Right cardiac atrium (tissue), 5 donors: ENCODE measurements at regions not wholly inside any gene's neighbourhood (a gene's known extent, or its start where the extent isn't known, plus 50 kb on each side); places are given as distances from the start of the nearest gene placed in this dataset.

Source experiments
- ATAC-seq, 2 donors: fragments of 200-7000 bp; cut with Tn5 transposase; one replicate each; pipeline versions ENCODE4 v1.8.0 to v1.9.1; 2020; ENCODE audit warnings: moderate library complexity in 2 of 2, mild to moderate bottlenecking in 1 of 2
- DNase-seq, 3 donors: peaks; one replicate each; pipeline ENCODE4 v3.0.0-alpha.2; 2020
- H3K27ac ChIP-seq: one replicate; pipeline ENCODE4 v1.5.1; 2013; ENCODE audit warnings: mild to moderate bottlenecking, low read length, control low read depth, moderate library complexity
- H3K27me3 ChIP-seq: one replicate; pipeline ENCODE4 v1.6.1; 2013; ENCODE audit not compliant: control insufficient read depth, insufficient read depth
- H3K4me1 ChIP-seq: one replicate; pipeline ENCODE4 v1.6.1; 2013; ENCODE audit warnings: low read length; ENCODE audit not compliant: control insufficient read depth, insufficient read depth
- H3K4me3 ChIP-seq: one replicate; pipeline ENCODE4 v1.5.1; 2013; ENCODE audit warnings: low read length, control low read depth
- H3K9me3 ChIP-seq: one replicate; pipeline ENCODE4 v1.6.1; 2013; ENCODE audit warnings: low read length; ENCODE audit not compliant: control insufficient read depth
- WGBS: extraction: QIAGEN DNeasy Blood & Tissue Kit; methylation state at CpG from one replicate; pipeline ENCODE4 v1.1.7; 2013; 5-methylcytosine and 5-hydroxymethylcytosine counted together
- intact Hi-C, 4 donors: fragments of 100-400 bp; cut with DNase I; formaldehyde crosslinking; loops; one replicate each; pipeline versions ENCODE4 v1.11.0 to v1.14.0; 2022 to 2023
- donor health status: healthy with polysubstance abuse.
- donor health status: DM: no; HTN: yes; CAD: no.
- donor health status: DM: no; HTN: no; CAD: no.
- donor health status: DM: no; HTN: yes; CAD: no; lungs with severe emphysema.
- donor health status: DM: yes; HTN: yes; CAD: no.

- H3K4me1 ChIP-seq: no peaks in the 10 kb centered on the region
- 62% methylated on average over 3 of the region's 3 CpGs for WGBS
- H3K4me3 ChIP-seq: no peak overlapping the region
- no peak for ATAC-seq
- no peak for DNase-seq
- intact Hi-C loops: no loop called here
- no peak overlapping the region for H3K27ac ChIP-seq
- H3K27me3 ChIP-seq: no peaks in the 10 kb centered on the region
- no peaks in the 10 kb centered on the region for H3K9me3 ChIP-seq
Measured at GRCh38 chr12:127941332-127941731, 325.6 kb upstream of the TMEM132C start.

DNA sequence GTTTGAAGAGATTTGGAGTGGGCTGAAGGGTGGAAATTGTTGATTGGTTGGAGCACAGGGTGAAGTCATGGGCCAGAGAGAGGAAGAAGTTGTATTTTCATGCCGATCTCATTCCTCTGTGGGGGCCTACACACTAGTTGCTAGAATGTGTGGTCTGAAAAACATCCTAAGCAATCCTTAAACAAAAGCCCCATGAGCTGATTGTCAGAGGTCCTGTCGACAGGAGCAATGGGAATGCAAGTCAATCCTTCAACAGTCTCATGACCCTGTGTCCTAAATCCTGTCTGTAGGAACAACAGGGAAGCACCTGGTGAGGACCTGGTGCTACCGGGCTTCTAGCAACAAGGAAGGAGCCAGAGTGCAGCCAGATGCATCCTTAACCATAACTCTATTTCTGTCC lies 324.0 kb upstream of the TMEM132C start:
- WGBS: 66% methylated on average over 3 of the region's 3 CpGs
- no peak overlapping the region for H3K27ac ChIP-seq
- ATAC-seq (no peak), DNase-seq (no peak)
- H3K9me3 ChIP-seq: no peaks in the 10 kb centered on the region
- no peak overlapping the region for H3K4me3 ChIP-seq
- H3K4me1 ChIP-seq: no peaks in the 10 kb centered on the region
- intact Hi-C loops: no loop called here
- H3K27me3 ChIP-seq: no peaks in the 10 kb centered on the region

DNA sequence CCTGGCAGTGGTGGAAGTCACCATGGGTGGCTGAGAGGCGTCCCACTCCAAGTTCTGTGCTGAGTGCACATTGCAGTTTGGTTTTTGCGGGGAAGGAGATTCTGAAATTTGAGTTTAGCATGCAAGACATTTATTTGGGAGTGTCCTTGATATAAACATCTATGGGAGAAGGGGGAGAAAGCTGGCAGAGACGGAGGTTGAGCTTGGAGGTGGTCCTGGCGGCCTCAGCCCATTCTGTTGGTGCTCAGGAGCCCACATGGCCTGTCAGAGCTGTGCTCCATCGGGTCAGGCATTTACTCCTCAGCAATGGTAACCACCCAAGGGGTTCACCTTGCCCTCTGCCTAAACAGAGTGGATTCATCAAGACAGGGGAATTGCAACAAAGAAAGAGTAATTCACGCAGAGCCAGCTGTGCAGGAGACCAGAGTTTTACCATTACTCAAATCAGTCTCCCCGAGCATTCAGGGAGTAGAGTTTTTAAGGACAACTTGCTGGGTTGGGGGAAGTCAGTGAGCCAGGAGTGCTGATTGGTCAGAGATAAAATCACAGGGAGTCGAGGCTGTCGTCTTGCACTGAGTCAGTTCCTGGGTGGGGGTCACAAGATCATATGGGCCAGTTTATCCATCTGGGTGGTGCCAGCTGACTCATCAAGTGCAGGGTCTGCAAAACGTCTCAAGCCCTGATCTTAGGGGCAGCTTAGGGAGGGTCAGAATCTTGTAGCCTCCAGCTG lies 323.3 kb upstream of the TMEM132C start:
- ATAC-seq (no peak), DNase-seq (no peak)
- Histone ChIP-seq H3K4me3 (no peak overlapping the region), H3K27me3 (no peaks in the 10 kb centered on the region), H3K27ac (no peak overlapping the region), H3K4me1 (no peaks in the 10 kb centered on the region), H3K9me3 (no peaks in the 10 kb centered on the region)
- intact Hi-C loops: no loop called here
- 61% methylated on average over 10 of the region's 10 CpGs for whole genome bisulfite sequencing

DNA sequence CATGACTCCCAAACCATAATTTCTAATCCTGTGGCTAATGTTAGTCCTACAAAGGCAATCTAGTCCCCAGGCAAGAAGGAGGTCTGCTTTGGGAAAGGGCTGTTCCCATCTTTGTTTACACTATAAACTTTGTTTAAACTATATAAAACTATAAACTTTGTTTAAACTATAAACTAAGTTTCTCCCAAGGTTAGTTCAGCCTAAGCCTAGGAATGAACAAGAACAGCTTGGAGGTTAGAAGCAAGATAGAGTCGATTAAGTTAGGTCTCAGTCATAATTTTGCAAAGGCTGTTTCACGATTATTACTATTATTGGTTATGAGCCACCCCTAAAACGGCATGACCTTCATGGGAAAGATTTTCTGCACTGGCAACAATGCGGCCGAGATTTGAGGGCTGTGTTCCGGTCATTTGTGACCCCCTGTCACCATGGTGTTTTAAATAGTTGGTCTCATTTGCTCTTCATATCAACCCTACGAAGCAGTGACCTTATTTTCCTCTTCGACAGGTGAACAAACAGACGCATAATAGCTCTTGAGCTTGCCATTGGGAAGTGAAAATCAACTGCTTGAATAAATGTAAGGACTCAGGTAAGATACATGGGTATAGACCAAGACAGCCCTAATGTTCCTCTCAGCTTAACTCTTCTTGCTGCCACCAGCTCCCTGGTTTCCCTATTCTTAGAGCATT lies 322.6 kb upstream of the TMEM132C start:
- H3K9me3 ChIP-seq: no peaks in the 10 kb centered on the region
- H3K27ac ChIP-seq: no peak overlapping the region
- no peak for ATAC-seq
- no peaks in the 10 kb centered on the region for H3K27me3 ChIP-seq
- no peak overlapping the region for H3K4me3 ChIP-seq
- H3K4me1 ChIP-seq: no peaks in the 10 kb centered on the region
- intact Hi-C loops: no loop called here
- WGBS: 91% methylated on average over 9 of the region's 9 CpGs
- DNase-seq: no peak

DNA sequence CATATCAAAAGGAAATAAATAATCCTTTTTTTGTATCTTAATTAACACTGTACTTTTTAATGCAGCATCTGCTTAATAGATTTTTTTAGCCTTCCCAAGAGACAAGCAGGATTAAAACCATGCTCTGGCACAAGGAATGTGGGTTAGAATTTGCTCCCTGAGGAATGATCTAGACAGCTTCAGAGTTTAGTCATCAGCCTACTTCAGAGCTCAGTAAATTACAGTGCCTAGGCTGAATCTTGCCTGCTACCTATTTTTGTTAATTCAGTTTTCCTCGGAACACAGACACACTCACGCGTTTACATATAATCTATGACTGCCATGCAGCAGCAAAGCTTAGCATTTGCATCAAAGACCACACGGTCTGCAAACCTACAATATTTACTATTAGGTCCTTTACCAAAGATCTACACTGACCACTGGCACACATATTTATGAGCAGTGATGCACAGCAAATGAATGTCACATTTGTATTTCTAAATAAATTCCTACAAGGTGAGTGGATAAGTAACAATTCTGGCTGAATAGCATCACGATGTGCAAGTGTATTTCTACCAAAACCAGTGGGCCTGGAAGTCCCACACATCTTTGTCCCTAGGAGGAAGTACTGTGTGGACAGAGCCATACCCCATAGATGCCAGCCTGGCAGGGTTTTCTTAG lies 309.8 kb upstream of the TMEM132C start:
- no peaks in the 10 kb centered on the region for H3K27me3 ChIP-seq
- H3K4me1 ChIP-seq: no peaks in the 10 kb centered on the region
- ATAC-seq (no peak), DNase-seq (no peak)
- H3K4me3 ChIP-seq: no peak overlapping the region
- H3K27ac ChIP-seq: no peak overlapping the region
- WGBS: 92% methylated on average over 5 of the region's 5 CpGs
- intact Hi-C loops: no loop called here
- H3K9me3 ChIP-seq: no peaks in the 10 kb centered on the region

DNA sequence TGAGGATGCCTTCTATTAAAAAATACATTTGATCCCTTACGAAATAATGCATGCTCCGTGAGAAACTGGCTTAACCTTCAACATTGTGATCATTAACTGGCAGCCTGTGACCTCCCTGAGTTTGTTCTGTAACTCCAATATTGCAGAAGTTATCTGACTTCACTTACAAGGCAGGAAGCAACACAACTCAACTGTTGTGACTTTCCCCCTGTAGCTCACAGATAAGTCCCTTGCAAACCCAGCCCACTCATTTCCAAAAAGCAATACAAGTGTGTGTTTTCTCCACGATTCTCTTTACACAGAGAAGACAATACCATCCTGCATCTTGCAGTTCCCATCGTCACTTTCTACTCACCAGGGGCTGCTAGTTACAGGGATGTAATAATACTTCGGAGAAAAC lies 304.7 kb upstream of the TMEM132C start:
- no peak for ATAC-seq
- DNase-seq: no peak

DNA sequence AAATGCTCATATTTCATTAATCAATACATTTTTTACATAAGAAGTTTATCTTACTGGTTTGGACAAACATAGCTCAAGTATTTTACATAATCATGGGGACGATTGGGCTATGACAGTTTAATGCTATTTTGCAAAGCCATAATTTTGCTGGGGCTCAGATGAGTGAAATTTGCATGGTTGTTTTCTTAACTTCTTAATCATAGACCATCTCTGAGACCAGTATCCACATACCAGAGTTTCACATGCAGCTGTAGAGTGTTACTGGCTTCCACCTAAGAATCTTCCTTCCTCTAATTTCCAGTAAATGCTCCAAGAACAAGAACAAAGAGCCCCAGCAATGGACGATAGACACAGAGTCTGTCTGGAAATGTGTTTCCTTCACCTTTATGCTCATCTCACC lies 303.0 kb upstream of the TMEM132C start:
- intact Hi-C loops: no loop called here
- no peaks in the 10 kb centered on the region for H3K27me3 ChIP-seq
- 53% methylated on average over 2 of the region's 2 CpGs for whole genome bisulfite sequencing
- ATAC-seq: no peak
- no peak for DNase-seq
- H3K4me1 ChIP-seq: no peaks in the 10 kb centered on the region
- H3K9me3 ChIP-seq: no peaks in the 10 kb centered on the region
- no peak overlapping the region for H3K27ac ChIP-seq
- no peak overlapping the region for H3K4me3 ChIP-seq

More for the DNA sequence above, 304.7 kb upstream of the TMEM132C start:
- no peaks in the 10 kb centered on the region for H3K4me1 ChIP-seq
- H3K27ac ChIP-seq: no peak overlapping the region
- intact Hi-C loops: no loop called here
- no peak overlapping the region for H3K4me3 ChIP-seq
- H3K27me3 ChIP-seq: no peaks in the 10 kb centered on the region
- 61% methylated on average over 5 of the region's 5 CpGs for WGBS
- H3K9me3 ChIP-seq: no peaks in the 10 kb centered on the region

- DNase-seq (no peak), ATAC-seq (no peak)
- H3K4me3 ChIP-seq: no peak overlapping the region
- no peaks in the 10 kb centered on the region for H3K4me1 ChIP-seq
- intact Hi-C loops: no loop called here
- no peaks in the 10 kb centered on the region for H3K27me3 ChIP-seq
- no peaks in the 10 kb centered on the region for H3K9me3 ChIP-seq
- WGBS: 65% methylated on average over 3 of the region's 3 CpGs
- no peak overlapping the region for H3K27ac ChIP-seq
Measured at GRCh38 chr12:127964717-127965116, 302.3 kb upstream of the TMEM132C start.

DNA sequence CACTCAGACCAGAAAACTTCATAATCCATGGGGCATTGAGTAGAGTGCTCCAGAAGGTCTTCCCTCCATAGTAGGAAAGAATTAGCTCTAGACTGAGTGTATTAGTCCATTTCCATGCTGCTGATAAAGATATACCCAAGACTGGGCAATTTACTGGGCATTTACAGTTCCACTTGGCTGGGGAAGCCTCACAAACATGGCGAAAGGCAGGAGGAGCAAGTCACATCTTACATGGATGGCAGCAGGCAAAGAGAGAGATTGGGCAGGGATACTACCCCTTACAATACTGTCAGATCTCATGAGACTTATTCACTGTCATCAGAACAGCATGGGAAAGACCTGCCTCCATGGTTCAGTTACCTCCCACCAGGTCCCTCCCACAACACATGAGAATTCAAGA lies 300.6 kb upstream of the TMEM132C start:
- H3K4me1 ChIP-seq: no peaks in the 10 kb centered on the region
- no peaks in the 10 kb centered on the region for H3K9me3 ChIP-seq
- 89% methylated on average over 1 of the region's 1 CpG for WGBS
- no peak for ATAC-seq
- H3K4me3 ChIP-seq: no peak overlapping the region
- no peaks in the 10 kb centered on the region for H3K27me3 ChIP-seq
- DNase-seq: no peak
- H3K27ac ChIP-seq: no peak overlapping the region
- intact Hi-C loops: no loop called here

DNA sequence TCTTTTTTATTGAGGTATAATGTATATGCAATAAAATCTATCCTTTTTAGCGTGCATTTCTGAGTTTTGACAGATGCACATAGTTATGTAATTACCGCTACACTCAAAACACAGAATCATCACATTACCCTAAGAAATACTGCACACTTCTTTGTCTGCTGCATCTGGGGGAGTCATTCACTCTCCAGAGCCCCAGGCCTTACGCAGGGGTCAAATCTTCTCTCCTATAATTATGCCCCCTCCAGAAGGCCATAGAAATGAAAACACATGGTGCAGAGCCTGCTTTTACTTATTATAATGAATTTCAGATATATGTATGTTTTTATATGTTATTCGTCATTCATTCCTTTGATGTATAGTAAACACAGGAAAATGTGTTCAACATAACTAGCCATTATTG lies 296.5 kb upstream of the TMEM132C start:
- H3K4me1 ChIP-seq: no peaks in the 10 kb centered on the region
- intact Hi-C loops: no loop called here
- WGBS: 60% methylated on average over 4 of the region's 4 CpGs
- no peaks in the 10 kb centered on the region for H3K9me3 ChIP-seq
- ATAC-seq (no peak), DNase-seq (no peak)
- H3K4me3 ChIP-seq: no peak overlapping the region
- no peak overlapping the region for H3K27ac ChIP-seq
- no peaks in the 10 kb centered on the region for H3K27me3 ChIP-seq

DNA sequence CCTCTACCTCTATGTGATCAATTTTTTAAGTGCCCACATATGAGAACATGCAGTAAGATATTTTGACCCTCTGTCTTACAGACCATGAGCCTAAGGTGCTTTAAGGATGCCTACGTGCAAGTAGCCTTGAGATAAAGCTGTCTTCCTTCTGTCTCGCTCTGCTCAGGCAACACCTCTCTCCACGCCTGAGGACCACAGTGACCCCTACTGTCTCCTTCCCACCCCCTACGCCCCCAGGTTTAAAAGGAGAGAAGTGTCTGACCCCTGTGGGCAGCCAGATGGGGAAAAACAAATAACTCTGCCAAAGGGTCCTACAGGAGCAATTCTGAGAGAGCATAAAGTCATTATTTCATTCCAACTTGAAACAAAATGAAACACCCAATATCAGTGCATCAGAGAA lies 286.4 kb upstream of the TMEM132C start:
- Histone ChIP-seq H3K27me3 (no peaks in the 10 kb centered on the region), H3K9me3 (no peaks in the 10 kb centered on the region), H3K27ac (no peak overlapping the region), H3K4me1 (no peaks in the 10 kb centered on the region), H3K4me3 (no peak overlapping the region)
- intact Hi-C loops: no loop called here
- 34% methylated on average over 4 of the region's 4 CpGs for WGBS
- ATAC-seq (no peak), DNase-seq (no peak)
